ENCODE measurements at regions not wholly inside any gene's neighbourhood (a gene's known extent, or its start where the extent isn't known, plus 50 kb on each side); places are given as distances from the start of the nearest gene placed in this dataset.

DNA sequence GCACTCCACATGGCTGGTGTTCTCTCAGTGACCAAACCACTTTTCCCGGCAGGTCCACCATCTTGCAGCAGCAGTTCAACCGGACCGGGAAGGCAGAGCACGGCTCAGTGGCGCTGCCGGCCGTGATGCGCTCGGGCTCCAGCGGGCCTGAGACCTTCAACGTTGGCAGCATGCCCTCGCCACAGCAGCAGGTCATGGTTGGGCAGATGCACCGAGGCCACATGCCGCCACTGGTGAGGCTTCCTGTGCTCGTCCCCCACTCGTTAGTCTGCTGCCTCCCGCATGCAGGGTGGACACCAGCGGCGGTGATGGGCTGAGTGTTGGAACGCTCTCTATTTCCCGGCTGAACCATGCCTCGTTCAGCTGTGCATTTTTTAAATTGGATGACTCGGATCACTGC is 344.9 kb upstream of the TPM1 start:
- dilution Hi-C loops (cut with MboI; ENCODE audit: extremely low pct_ligation_motif_present, low sequenced_read_pairs) = no loop called here
- Histone ChIP-seq H3K9me1 (ENCODE audit: control insufficient read depth, extremely low read depth, insufficient read depth, low read length) (no peaks in the 10 kb centered on the region), H3K36me3 (ENCODE audit: control insufficient read depth in 2 of 2, extremely low read depth in 1 of 2, insufficient read depth in 2 of 2, low read length in 2 of 2) (no peaks in the 10 kb centered on the region), H3K4me2 (ENCODE audit: control insufficient read depth, extremely low read depth, insufficient read depth, low read depth, low read length) (no peak overlapping the region), H3K9ac (ENCODE audit: control insufficient read depth, extremely low read depth, insufficient read depth, low read length) (no peak overlapping the region), H2AFZ (ENCODE audit: control insufficient read depth, low read length) (no peak overlapping the region), H4K20me1 (ENCODE audit: control insufficient read depth, extremely low read depth, insufficient read depth, low read length) (no peaks in the 10 kb centered on the region), H3K27me3 (ENCODE audit: control insufficient read depth, extremely low read depth, insufficient read depth, low read length) (no peaks in the 10 kb centered on the region), H3K4me3 (ENCODE audit: control insufficient read depth in 2 of 3, extremely low read depth in 1 of 3, insufficient read depth in 2 of 3, low read depth in 1 of 3, low read length in 3 of 3) (no peak overlapping the region), H3K79me2 (ENCODE audit: control insufficient read depth, insufficient read depth, low read length) (no peaks in the 10 kb centered on the region), H3K27ac (ENCODE audit: control insufficient read depth, insufficient read depth, low read length) (no peak overlapping the region), H3K4me1 (ENCODE audit: control insufficient read depth, extremely low read depth, insufficient read depth, low read length) (no peaks in the 10 kb centered on the region), H3K9me3 (ENCODE audit: control insufficient read depth, low read depth, low read length) (no peaks in the 10 kb centered on the region)
- TF ChIP-seq EZH2 (IDR thresholded peaks at IDR 0.05; ENCODE audit: low read length) = no peak
- TF ChIP-seq, protein P1, sequence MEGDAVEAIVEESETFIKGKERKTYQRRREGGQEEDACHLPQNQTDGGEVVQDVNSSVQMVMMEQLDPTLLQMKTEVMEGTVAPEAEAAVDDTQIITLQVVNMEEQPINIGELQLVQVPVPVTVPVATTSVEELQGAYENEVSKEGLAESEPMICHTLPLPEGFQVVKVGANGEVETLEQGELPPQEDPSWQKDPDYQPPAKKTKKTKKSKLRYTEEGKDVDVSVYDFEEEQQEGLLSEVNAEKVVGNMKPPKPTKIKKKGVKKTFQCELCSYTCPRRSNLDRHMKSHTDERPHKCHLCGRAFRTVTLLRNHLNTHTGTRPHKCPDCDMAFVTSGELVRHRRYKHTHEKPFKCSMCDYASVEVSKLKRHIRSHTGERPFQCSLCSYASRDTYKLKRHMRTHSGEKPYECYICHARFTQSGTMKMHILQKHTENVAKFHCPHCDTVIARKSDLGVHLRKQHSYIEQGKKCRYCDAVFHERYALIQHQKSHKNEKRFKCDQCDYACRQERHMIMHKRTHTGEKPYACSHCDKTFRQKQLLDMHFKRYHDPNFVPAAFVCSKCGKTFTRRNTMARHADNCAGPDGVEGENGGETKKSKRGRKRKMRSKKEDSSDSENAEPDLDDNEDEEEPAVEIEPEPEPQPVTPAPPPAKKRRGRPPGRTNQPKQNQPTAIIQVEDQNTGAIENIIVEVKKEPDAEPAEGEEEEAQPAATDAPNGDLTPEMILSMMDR (optimal IDR thresholded peaks at IDR 0.05 in 1 of 3, IDR thresholded peaks at IDR 0.05 in 1 of 3, conservative IDR thresholded peaks at IDR 0.05 in 1 of 3; ENCODE audit: extremely low read depth in 1 of 3, insufficient read depth in 2 of 3, low read length in 3 of 3) = no peak
- FAIRE-seq (no peak), DNase-seq (ENCODE audit: low read depth, low spot score) (no peak)

DNA sequence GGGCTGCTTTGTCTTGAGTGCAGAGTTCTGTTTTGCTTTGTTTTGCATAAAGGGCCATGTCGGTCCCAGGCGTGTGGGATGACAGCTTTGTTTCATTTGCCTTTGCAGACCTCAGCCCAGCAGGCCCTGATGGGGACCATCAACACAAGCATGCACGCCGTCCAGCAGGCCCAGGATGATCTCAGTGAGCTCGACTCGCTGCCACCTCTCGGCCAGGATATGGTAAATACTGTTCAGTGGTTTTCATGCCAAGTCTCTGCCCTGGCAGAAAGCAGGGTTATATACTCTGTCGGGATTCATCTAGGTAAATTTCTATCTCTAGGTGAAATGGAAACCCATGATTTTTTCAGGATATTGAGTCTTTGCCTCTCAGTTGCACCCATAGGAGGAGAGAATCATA is 343.9 kb upstream of the TPM1 start:
- TF ChIP-seq EZH2 (IDR thresholded peaks at IDR 0.05; ENCODE audit: low read length) = no peak
- TF ChIP-seq, protein P1 (optimal IDR thresholded peaks at IDR 0.05 in 1 of 3, IDR thresholded peaks at IDR 0.05 in 1 of 3, conservative IDR thresholded peaks at IDR 0.05 in 1 of 3; ENCODE audit: extremely low read depth in 1 of 3, insufficient read depth in 2 of 3, low read length in 3 of 3) = no peak
- DNase-seq (ENCODE audit: low read depth, low spot score) (no peak), FAIRE-seq (no peak)
- H3K27me3 ChIP-seq (ENCODE audit: control insufficient read depth, extremely low read depth, insufficient read depth, low read length) = no peaks in the 10 kb centered on the region
- H3K27ac ChIP-seq (ENCODE audit: control insufficient read depth, insufficient read depth, low read length) = no peak overlapping the region
- no peak overlapping the region for H2AFZ ChIP-seq (ENCODE audit: control insufficient read depth, low read length)
- dilution Hi-C loops (cut with MboI; ENCODE audit: extremely low pct_ligation_motif_present, low sequenced_read_pairs) = no loop called here
- H3K4me1 ChIP-seq (ENCODE audit: control insufficient read depth, extremely low read depth, insufficient read depth, low read length) = no peaks in the 10 kb centered on the region
- no peak overlapping the region for H3K4me2 ChIP-seq (ENCODE audit: control insufficient read depth, extremely low read depth, insufficient read depth, low read depth, low read length)
- no peak overlapping the region for H3K4me3 ChIP-seq (ENCODE audit: control insufficient read depth in 2 of 3, extremely low read depth in 1 of 3, insufficient read depth in 2 of 3, low read depth in 1 of 3, low read length in 3 of 3)
- H3K36me3 ChIP-seq (ENCODE audit: control insufficient read depth in 2 of 2, extremely low read depth in 1 of 2, insufficient read depth in 2 of 2, low read length in 2 of 2) = no peaks in the 10 kb centered on the region
- H3K9ac ChIP-seq (ENCODE audit: control insufficient read depth, extremely low read depth, insufficient read depth, low read length) = no peak overlapping the region
- H3K9me1 ChIP-seq (ENCODE audit: control insufficient read depth, extremely low read depth, insufficient read depth, low read length) = no peaks in the 10 kb centered on the region
- H4K20me1 ChIP-seq (ENCODE audit: control insufficient read depth, extremely low read depth, insufficient read depth, low read length) = no peaks in the 10 kb centered on the region
- no peaks in the 10 kb centered on the region for H3K9me3 ChIP-seq (ENCODE audit: control insufficient read depth, low read depth, low read length)
- H3K79me2 ChIP-seq (ENCODE audit: control insufficient read depth, insufficient read depth, low read length) = no peaks in the 10 kb centered on the region

Measured in keratinocyte (primary cell).